Large intestine (tissue), 3 donors: ENCODE measurements at regions not wholly inside any gene's neighbourhood (a gene's known extent, or its start where the extent isn't known, plus 50 kb on each side); places are given as distances from the start of the nearest gene placed in this dataset.

ENCODE experiments used
- DNase-seq, 2 donors: peaks; one replicate each; pipeline versions ENCODE4 v3.0.0 to v3.0.0-alpha.2; 2013
- H3K27ac ChIP-seq: one replicate; pipeline ENCODE4 v1.5.1; 2013; ENCODE audit warnings: low read length
- H3K27me3 ChIP-seq: 2 replicates; pipeline ENCODE4 v1.6.1; 2013; ENCODE audit warnings: low read length; ENCODE audit not compliant: control insufficient read depth, insufficient read depth
- H3K36me3 ChIP-seq: 2 replicates; pipeline ENCODE4 v1.6.1; 2013; ENCODE audit warnings: low read length; ENCODE audit not compliant: control insufficient read depth, insufficient read depth
- H3K4me1 ChIP-seq: one replicate; pipeline ENCODE4 v1.6.1; 2013; ENCODE audit warnings: low read length; ENCODE audit not compliant: control insufficient read depth, insufficient read depth
- H3K4me3 ChIP-seq: one replicate; pipeline ENCODE4 v1.5.1; 2013; ENCODE audit warnings: low read length
- H3K9me3 ChIP-seq: one replicate; pipeline ENCODE4 v1.6.1; 2013; ENCODE audit warnings: mild to moderate bottlenecking, low read depth, low read length, moderate library complexity; ENCODE audit not compliant: control insufficient read depth
- WGBS: methylation state at CpG from one replicate; pipeline ENCODE4 v1.1.5; 2013; ENCODE audit warnings: low lambda C conversion rate; ENCODE audit not compliant: insufficient coverage; 5-methylcytosine and 5-hydroxymethylcytosine counted together

GRCh38 chr3:107870943-107871638 is 219.7 kb downstream of the CD47 start:
- Histone ChIP-seq H3K27ac (no peak overlapping the region), H3K36me3 (no peaks in the 10 kb centered on the region), H3K4me3 (no peak overlapping the region), H3K27me3 (no peaks in the 10 kb centered on the region), H3K9me3 (no peaks in the 10 kb centered on the region), H3K4me1 (no peaks in the 10 kb centered on the region)
- WGBS = 80% methylated on average over 1 of the region's 2 CpGs
- no peak for DNase-seq

- Histone ChIP-seq H3K4me3 (no peak overlapping the region), H3K27ac (no peak overlapping the region), H3K4me1 (no peaks in the 10 kb centered on the region), H3K9me3 (no peaks in the 10 kb centered on the region), H3K27me3 (no peaks in the 10 kb centered on the region), H3K36me3 (no peaks in the 10 kb centered on the region)
- no peak for DNase-seq
- no CpG with 5 or more reads among the region's 1 CpG for WGBS
These were observed 220.7 kb downstream of the CD47 start for GRCh38 chr3:107870096-107870495.

- Histone ChIP-seq H3K4me1 (no peaks in the 10 kb centered on the region), H3K36me3 (no peaks in the 10 kb centered on the region), H3K27me3 (no peaks in the 10 kb centered on the region), H3K4me3 (no peak overlapping the region), H3K9me3 (no peaks in the 10 kb centered on the region), H3K27ac (no peak overlapping the region)
- DNase-seq = no peak
These were observed 222.4 kb downstream of the CD47 start for GRCh38 chr3:107868449-107868848.

DNA sequence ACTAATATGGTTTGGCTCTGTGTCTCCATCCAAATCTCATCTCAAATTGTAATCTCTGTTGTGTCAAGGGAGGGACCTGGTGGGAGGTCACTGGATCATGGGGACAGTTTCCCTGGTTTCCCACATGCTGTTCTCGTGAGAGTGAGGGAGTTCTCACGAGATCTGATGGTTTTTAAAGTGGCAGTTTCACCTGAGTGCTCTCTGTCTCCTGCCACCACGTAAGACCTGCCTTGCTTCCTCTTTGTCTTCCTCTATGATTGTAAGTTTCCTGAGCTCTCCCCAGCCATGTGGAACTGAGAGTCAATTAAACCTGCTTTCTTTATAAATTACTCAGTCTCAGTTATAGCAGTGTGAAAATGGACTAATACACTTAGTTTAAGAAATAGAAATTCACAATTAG is 228.9 kb downstream of the CD47 start:
- Histone ChIP-seq H3K9me3 (no peaks in the 10 kb centered on the region), H3K27ac (no peak overlapping the region), H3K4me3 (no peak overlapping the region), H3K27me3 (no peaks in the 10 kb centered on the region), H3K36me3 (no peaks in the 10 kb centered on the region), H3K4me1 (no peaks in the 10 kb centered on the region)
- no peak for DNase-seq
- no CpG with 5 or more reads among the region's 3 CpGs for WGBS

- no peaks in the 10 kb centered on the region for H3K9me3 ChIP-seq
- H3K4me3 ChIP-seq = no peak overlapping the region
- no peaks in the 10 kb centered on the region for H3K36me3 ChIP-seq
- 57% methylated on average over 1 of the region's 2 CpGs for WGBS
- H3K4me1 ChIP-seq = no peaks in the 10 kb centered on the region
- no peak overlapping the region for H3K27ac ChIP-seq
- H3K27me3 ChIP-seq = no peaks in the 10 kb centered on the region
- DNase-seq = no peak
These were observed 229.4 kb downstream of the CD47 start for GRCh38 chr3:107861422-107861821.
